Osteoblast (primary cell): ENCODE measurements at regions not wholly inside any gene's neighbourhood (a gene's known extent, or its start where the extent isn't known, plus 50 kb on each side); places are given as distances from the start of the nearest gene placed in this dataset.

Experiments used
- DNase-seq: peaks from one replicate; pipeline ENCODE4 v3.0.0; 2011; ENCODE audit warnings: low spot score, mixed read lengths; ENCODE audit not compliant: insufficient read length; ENCODE audit errors: missing footprints
- H2AFZ ChIP-seq: 2 replicates; pipeline ENCODE4 v1.6.0; 2011; ENCODE audit warnings: mild to moderate bottlenecking, low read length
- H3K27ac ChIP-seq: 2 replicates; pipeline ENCODE4 v1.5.1; 2011; ENCODE audit warnings: mild to moderate bottlenecking, low read depth, low read length, moderate library complexity
- H3K27me3 ChIP-seq: 2 replicates; pipeline ENCODE4 v1.6.0; 2012; ENCODE audit warnings: mild to moderate bottlenecking, control low read depth, inconsistent platforms, low read length, moderate library complexity; ENCODE audit not compliant: insufficient read depth
- H3K36me3 ChIP-seq: 2 replicates; pipeline ENCODE4 v1.5.1; 2011; ENCODE audit warnings: mild to moderate bottlenecking, low read length, control low read depth, moderate library complexity; ENCODE audit not compliant: insufficient read depth
- H3K4me1 ChIP-seq: 2 replicates; pipeline ENCODE4 v1.5.1; 2011; ENCODE audit warnings: mild to moderate bottlenecking, low read length, control low read depth, moderate library complexity; ENCODE audit not compliant: insufficient read depth
- H3K4me2 ChIP-seq: 2 replicates; pipeline ENCODE4 v1.6.0; 2011; ENCODE audit warnings: mild to moderate bottlenecking, low read length; ENCODE audit not compliant: insufficient read depth
- H3K4me3 ChIP-seq: fragments of 200-600 bp; sonication (generic); 3 replicates; pipeline ENCODE4 v1.5.1; 2012; ENCODE audit warnings: mild to moderate bottlenecking, low read length, inconsistent platforms; ENCODE audit not compliant: insufficient read depth
- H3K79me2 ChIP-seq: 2 replicates; pipeline ENCODE4 v1.6.0; 2012; ENCODE audit warnings: mild to moderate bottlenecking, low read length, control low read depth, inconsistent platforms; ENCODE audit not compliant: insufficient read depth
- H3K9me3 ChIP-seq: 2 replicates; pipeline ENCODE4 v1.5.1; 2011; ENCODE audit warnings: low read depth, low read length, control low read depth
- H4K20me1 ChIP-seq: 2 replicates; pipeline ENCODE4 v1.6.0; 2012; ENCODE audit warnings: mild to moderate bottlenecking, low read length, control low read depth; ENCODE audit not compliant: insufficient read depth
- CTCF ChIP-seq: IDR thresholded peaks from 2 replicates; pipeline ENCODE4 v1.5.1; 2011; ENCODE audit warnings: mild to moderate bottlenecking, low read depth, low read length, moderate library complexity; ENCODE audit errors: extremely low read depth

GRCh38 chr9:31774571-31774970, 609.9 kb upstream of the ACO1 start:
- H3K9me3 ChIP-seq = no peaks in the 10 kb centered on the region
- H3K36me3 ChIP-seq = no peaks in the 10 kb centered on the region
- no peaks in the 10 kb centered on the region for H4K20me1 ChIP-seq
- no peak for TF ChIP-seq CTCF
- H3K27ac ChIP-seq = no peak overlapping the region
- H3K4me2 ChIP-seq = no peak overlapping the region
- no peak for DNase-seq
- H3K4me1 ChIP-seq = no peaks in the 10 kb centered on the region
- H2AFZ ChIP-seq = no peak overlapping the region
- no peak overlapping the region for H3K4me3 ChIP-seq
- H3K79me2 ChIP-seq = no peaks in the 10 kb centered on the region
- no peaks in the 10 kb centered on the region for H3K27me3 ChIP-seq

DNA sequence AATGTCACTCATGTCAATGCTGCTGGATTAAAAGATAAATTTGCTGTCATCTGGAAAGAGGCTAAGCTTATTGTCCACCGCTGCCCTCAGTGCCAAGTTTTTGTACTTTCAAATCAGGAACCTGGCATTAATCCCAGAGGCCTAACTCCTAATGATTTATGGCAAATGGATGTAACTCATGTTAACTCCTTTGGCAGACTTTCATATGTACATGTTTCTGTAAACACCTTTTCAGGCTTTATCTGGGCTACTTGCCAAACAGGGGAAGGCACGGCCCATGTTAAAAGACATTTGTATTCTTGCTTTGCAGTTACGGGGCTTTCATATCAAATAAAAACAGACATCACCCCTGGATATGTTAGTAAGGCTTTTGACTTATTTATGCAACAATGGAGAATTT, 608.0 kb upstream of the ACO1 start:
- H3K4me3 ChIP-seq = no peak overlapping the region
- H3K27me3 ChIP-seq = no peaks in the 10 kb centered on the region
- no peaks in the 10 kb centered on the region for H3K79me2 ChIP-seq
- no peaks in the 10 kb centered on the region for H4K20me1 ChIP-seq
- no peak for TF ChIP-seq CTCF
- no peak overlapping the region for H3K4me2 ChIP-seq
- H3K9me3 ChIP-seq = no peaks in the 10 kb centered on the region
- H3K27ac ChIP-seq = no peak overlapping the region
- no peak overlapping the region for H2AFZ ChIP-seq
- no peaks in the 10 kb centered on the region for H3K36me3 ChIP-seq
- DNase-seq = no peak
- H3K4me1 ChIP-seq = no peaks in the 10 kb centered on the region

- H3K27ac ChIP-seq = no peak overlapping the region
- H3K27me3 ChIP-seq = no peaks in the 10 kb centered on the region
- H3K36me3 ChIP-seq = no peaks in the 10 kb centered on the region
- no peak for DNase-seq
- TF ChIP-seq CTCF = no peak
- H3K9me3 ChIP-seq = no peaks in the 10 kb centered on the region
- H2AFZ ChIP-seq = no peak overlapping the region
- no peak overlapping the region for H3K4me3 ChIP-seq
- H4K20me1 ChIP-seq = no peaks in the 10 kb centered on the region
- no peaks in the 10 kb centered on the region for H3K79me2 ChIP-seq
- no peaks in the 10 kb centered on the region for H3K4me1 ChIP-seq
- no peak overlapping the region for H3K4me2 ChIP-seq
Measured at GRCh38 chr9:31783491-31783890, 601.0 kb upstream of the ACO1 start.

GRCh38 chr9:31790720-31791119, 593.7 kb upstream of the ACO1 start:
- Histone ChIP-seq H3K27ac (no peak overlapping the region), H3K79me2 (no peaks in the 10 kb centered on the region), H4K20me1 (no peaks in the 10 kb centered on the region), H3K4me3 (no peak overlapping the region), H3K9me3 (no peaks in the 10 kb centered on the region), H3K36me3 (no peaks in the 10 kb centered on the region), H2AFZ (no peak overlapping the region), H3K4me2 (no peak overlapping the region), H3K27me3 (no peaks in the 10 kb centered on the region), H3K4me1 (no peaks in the 10 kb centered on the region)
- no peak for TF ChIP-seq CTCF
- no peak for DNase-seq
